ENCODE measurements at regions not wholly inside any gene's neighbourhood (a gene's known extent, or its start where the extent isn't known, plus 50 kb on each side); places are given as distances from the start of the nearest gene placed in this dataset.

GRCh38 chr4:149112109-149112508 lies 669.9 kb upstream of the NR3C2 start:
- WGBS, 3 donors: 83 to 87% (median 84%) methylated on average over 3 of the region's 3 CpGs
- Histone ChIP-seq H3K4me3 (no peak overlapping the region), H3K4me1 (ENCODE audit: insufficient read depth) (no peaks in the 10 kb centered on the region), H3K9me3 (no peaks in the 10 kb centered on the region), H3K27me3 (no peaks in the 10 kb centered on the region), H3K27ac (no peak overlapping the region), H3K36me3 (no peaks in the 10 kb centered on the region)
- no peak for DNase-seq
- TF ChIP-seq CTCF (IDR thresholded peaks at IDR 0.05): no peak
- no peak for TF ChIP-seq EP300 (IDR thresholded peaks at IDR 0.05)
- TF ChIP-seq POLR2A (IDR thresholded peaks at IDR 0.05): no peak
- intact Hi-C loops (cut with DNase I): no loop called here

- no peak overlapping the region for H3K27ac ChIP-seq
- H3K4me1 ChIP-seq (ENCODE audit: insufficient read depth): no peaks in the 10 kb centered on the region
- no peaks in the 10 kb centered on the region for H3K36me3 ChIP-seq
- no peak for DNase-seq
- H3K9me3 ChIP-seq: no peaks in the 10 kb centered on the region
- no peaks in the 10 kb centered on the region for H3K27me3 ChIP-seq
- WGBS, 3 donors: 68 to 70% (median 69%) methylated on average over 3 of the region's 3 CpGs
- H3K4me3 ChIP-seq: no peak overlapping the region
- no peak for TF ChIP-seq CTCF (IDR thresholded peaks at IDR 0.05)
- intact Hi-C loops (cut with DNase I): no loop called here
These were observed 668.3 kb upstream of the NR3C2 start for GRCh38 chr4:149110481-149110880.

GRCh38 chr4:149108626-149109025 lies 666.4 kb upstream of the NR3C2 start:
- Histone ChIP-seq H3K4me1 (ENCODE audit: insufficient read depth) (no peaks in the 10 kb centered on the region), H3K4me3 (no peak overlapping the region), H3K27ac (no peak overlapping the region), H3K36me3 (no peaks in the 10 kb centered on the region), H3K9me3 (no peaks in the 10 kb centered on the region), H3K27me3 (no peaks in the 10 kb centered on the region)
- intact Hi-C loops (cut with DNase I): no loop called here
- no peak for DNase-seq
- 30 to 64% (median 36%) methylated on average over 2 of the region's 2 CpGs for WGBS, 3 donors
- TF ChIP-seq POLR2A (IDR thresholded peaks at IDR 0.05) (no peak), EP300 (IDR thresholded peaks at IDR 0.05) (no peak), CTCF (IDR thresholded peaks at IDR 0.05) (no peak)

GRCh38 chr4:149102765-149103164 lies 660.6 kb upstream of the NR3C2 start:
- no peak for DNase-seq
- Histone ChIP-seq H3K4me1 (ENCODE audit: insufficient read depth) (no peaks in the 10 kb centered on the region), H3K4me3 (no peak overlapping the region), H3K9me3 (no peaks in the 10 kb centered on the region), H3K27me3 (no peaks in the 10 kb centered on the region), H3K27ac (no peak overlapping the region), H3K36me3 (no peaks in the 10 kb centered on the region)
- no peak for TF ChIP-seq CTCF (IDR thresholded peaks at IDR 0.05)
- no peak for TF ChIP-seq EP300 (IDR thresholded peaks at IDR 0.05)
- no peak for TF ChIP-seq POLR2A (IDR thresholded peaks at IDR 0.05)
- intact Hi-C loops (cut with DNase I): no loop called here

- H3K4me1 ChIP-seq (ENCODE audit: insufficient read depth): no peaks in the 10 kb centered on the region
- intact Hi-C loops (cut with DNase I): no loop called here
- no peaks in the 10 kb centered on the region for H3K27me3 ChIP-seq
- H3K9me3 ChIP-seq: no peaks in the 10 kb centered on the region
- H3K4me3 ChIP-seq: no peak overlapping the region
- WGBS, 3 donors: 92 to 97% (median 97%) methylated on average over 2 of the region's 2 CpGs
- TF ChIP-seq CTCF (IDR thresholded peaks at IDR 0.05) (no peak), POLR2A (IDR thresholded peaks at IDR 0.05) (no peak), EP300 (IDR thresholded peaks at IDR 0.05) (no peak)
- DNase-seq: no peak
- no peaks in the 10 kb centered on the region for H3K36me3 ChIP-seq
- H3K27ac ChIP-seq: no peak overlapping the region
These were observed 659.4 kb upstream of the NR3C2 start for GRCh38 chr4:149101649-149102048.
